ENCODE measurements at regions not wholly inside any gene's neighbourhood (a gene's known extent, or its start where the extent isn't known, plus 50 kb on each side); places are given as distances from the start of the nearest gene placed in this dataset.

DNA sequence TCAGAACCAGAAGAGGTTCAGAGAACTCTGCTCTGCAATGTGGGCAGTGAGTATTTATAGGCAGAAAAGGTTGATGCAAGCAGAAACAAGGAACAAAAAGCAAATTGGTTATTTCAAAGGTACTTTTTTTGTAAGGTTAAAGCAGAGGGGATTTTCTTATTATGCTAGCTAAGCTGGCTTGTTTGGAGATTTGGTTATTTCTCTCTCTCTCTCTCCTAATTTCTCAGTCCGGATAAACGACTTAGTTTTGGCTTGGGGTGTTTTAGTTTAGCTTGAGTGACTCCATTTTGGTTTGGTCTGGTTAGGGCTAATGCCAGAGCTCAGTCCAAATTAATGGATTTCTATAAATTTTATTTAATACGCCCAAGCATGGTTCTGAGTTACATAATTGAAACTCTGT, 566.8 kb downstream of the SH2D4B start:
- Histone ChIP-seq H4K20me1 (ENCODE audit: low read depth, low read length) (no peaks in the 10 kb centered on the region), H3K4me2 (ENCODE audit: low read depth, low read length, poor library complexity, severe bottlenecking) (no peak overlapping the region), H3K27ac (ENCODE audit: low read depth, low read length) (no peak overlapping the region), H3K36me3 (ENCODE audit: low read length) (no peaks in the 10 kb centered on the region), H3F3A (ENCODE audit: insufficient read depth) (no peaks in the 10 kb centered on the region), H3K9me2 (replicated peaks; ENCODE audit: insufficient read depth, low read length) (no peaks in the 10 kb centered on the region), H3K4me3 (ENCODE audit: insufficient read depth, low read length, poor library complexity, severe bottlenecking) (no peak overlapping the region), H3K79me2 (ENCODE audit: insufficient read depth, low read length) (no peaks in the 10 kb centered on the region), H2AFZ (ENCODE audit: low read depth, low read length, severe bottlenecking) (no peak overlapping the region), H3K9ac (ENCODE audit: low read length) (no peak overlapping the region), H3K27me3 (ENCODE audit: low read length) (no peaks in the 10 kb centered on the region), H3K9me3 (ENCODE audit: insufficient read depth, low read length) (no peaks in the 10 kb centered on the region)
- TF ChIP-seq CTCF (IDR thresholded peaks at IDR 0.05; ENCODE audit: insufficient read depth, low read length, poor library complexity, severe bottlenecking) (no peak), EZH2phosphoT487 (conservative IDR thresholded peaks at IDR 0.05; ENCODE audit: low read length) (no peak)

GRCh38 chr10:81108516-81109199, 571.0 kb downstream of the SH2D4B start:
- H4K20me1 ChIP-seq (ENCODE audit: low read depth, low read length): no peaks in the 10 kb centered on the region
- H3K27ac ChIP-seq (ENCODE audit: low read depth, low read length): no peak overlapping the region
- no peak overlapping the region for H2AFZ ChIP-seq (ENCODE audit: low read depth, low read length, severe bottlenecking)
- H3K27me3 ChIP-seq (ENCODE audit: low read length): no peaks in the 10 kb centered on the region
- H3K9me2 ChIP-seq (replicated peaks; ENCODE audit: insufficient read depth, low read length): no peaks in the 10 kb centered on the region
- H3K36me3 ChIP-seq (ENCODE audit: low read length): no peaks in the 10 kb centered on the region
- H3K79me2 ChIP-seq (ENCODE audit: insufficient read depth, low read length): no peaks in the 10 kb centered on the region
- no peak overlapping the region for H3K9ac ChIP-seq (ENCODE audit: low read length)
- H3K9me3 ChIP-seq (ENCODE audit: insufficient read depth, low read length): no peaks in the 10 kb centered on the region
- no peak overlapping the region for H3K4me3 ChIP-seq (ENCODE audit: insufficient read depth, low read length, poor library complexity, severe bottlenecking)
- H3F3A ChIP-seq (ENCODE audit: insufficient read depth): no peaks in the 10 kb centered on the region
- no peak for TF ChIP-seq EZH2phosphoT487 (conservative IDR thresholded peaks at IDR 0.05; ENCODE audit: low read length)
- TF ChIP-seq CTCF (IDR thresholded peaks at IDR 0.05; ENCODE audit: insufficient read depth, low read length, poor library complexity, severe bottlenecking): no peak
- no peak overlapping the region for H3K4me2 ChIP-seq (ENCODE audit: low read depth, low read length, poor library complexity, severe bottlenecking)

GRCh38 chr10:81109200-81109752, 571.6 kb downstream of the SH2D4B start:
- Histone ChIP-seq H3K4me2 (ENCODE audit: low read depth, low read length, poor library complexity, severe bottlenecking) (no peak overlapping the region), H3K36me3 (ENCODE audit: low read length) (no peaks in the 10 kb centered on the region), H3K9me3 (ENCODE audit: insufficient read depth, low read length) (no peaks in the 10 kb centered on the region), H3F3A (ENCODE audit: insufficient read depth) (no peaks in the 10 kb centered on the region), H2AFZ (ENCODE audit: low read depth, low read length, severe bottlenecking) (no peak overlapping the region), H3K9ac (ENCODE audit: low read length) (no peak overlapping the region), H4K20me1 (ENCODE audit: low read depth, low read length) (no peaks in the 10 kb centered on the region), H3K27ac (ENCODE audit: low read depth, low read length) (no peak overlapping the region), H3K79me2 (ENCODE audit: insufficient read depth, low read length) (no peaks in the 10 kb centered on the region), H3K27me3 (ENCODE audit: low read length) (no peaks in the 10 kb centered on the region), H3K4me3 (ENCODE audit: insufficient read depth, low read length, poor library complexity, severe bottlenecking) (no peak overlapping the region), H3K9me2 (replicated peaks; ENCODE audit: insufficient read depth, low read length) (no peaks in the 10 kb centered on the region)
- no peak for TF ChIP-seq CTCF (IDR thresholded peaks at IDR 0.05; ENCODE audit: insufficient read depth, low read length, poor library complexity, severe bottlenecking)
- TF ChIP-seq EZH2phosphoT487 (conservative IDR thresholded peaks at IDR 0.05; ENCODE audit: low read length): no peak

Data from SU-DHL-6 (cell line).